GM06990 (cell line): ENCODE measurements at regions not wholly inside any gene's neighbourhood (a gene's known extent, or its start where the extent isn't known, plus 50 kb on each side); places are given as distances from the start of the nearest gene placed in this dataset.

Experiments used
- DNase-seq: peaks from one replicate; pipeline ENCODE4 v3.0.0-alpha.2; 2011; ENCODE audit not compliant: insufficient read length; ENCODE audit errors: extremely low read depth
- H3K27me3 ChIP-seq: replicated peaks from 2 replicates; pipeline ENCODE4 v1.6.0; 2011; ENCODE audit warnings: low read length; ENCODE audit not compliant: control insufficient read depth, insufficient read depth
- H3K36me3 ChIP-seq: 2 replicates; pipeline ENCODE4 v1.5.1; 2011; ENCODE audit warnings: low read length; ENCODE audit not compliant: control insufficient read depth, insufficient read depth
- H3K4me3 ChIP-seq: replicated peaks from 2 replicates; pipeline ENCODE4 v1.5.1; 2011; ENCODE audit warnings: low read depth, mild to moderate bottlenecking, control low read depth, low read length
- TF ChIP-seq, protein P1 (sequence below): IDR thresholded peaks from 2 replicates; pipeline ENCODE4 v1.5.1; 2011; ENCODE audit warnings: low read length, control low read depth, mild to moderate bottlenecking, inconsistent platforms; ENCODE audit not compliant: insufficient read depth, poor library complexity, severe bottlenecking

DNA sequence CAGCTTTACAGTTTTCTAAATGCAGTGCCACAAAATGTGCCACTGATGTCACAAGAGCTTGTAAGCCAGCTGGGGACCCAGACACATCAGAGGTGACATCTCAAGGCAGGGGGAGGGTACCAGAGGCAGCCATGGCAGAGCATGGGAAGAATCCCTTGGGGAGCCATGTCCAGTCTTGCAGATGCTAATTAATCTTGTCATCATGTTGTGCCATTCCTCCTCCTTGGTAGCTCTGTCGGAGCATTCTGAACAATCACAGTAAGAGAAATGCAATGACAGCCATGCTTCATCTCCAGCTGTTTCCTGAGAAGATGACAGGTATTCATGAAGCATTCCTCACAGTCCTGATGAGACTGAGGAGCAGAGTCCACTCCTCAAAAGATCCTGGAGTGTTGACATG, 287.9 kb downstream of the RPAP3 start:
- Histone ChIP-seq H3K4me3 (no peak overlapping the region), H3K36me3 (no peaks in the 10 kb centered on the region), H3K27me3 (no peaks in the 10 kb centered on the region; the same call in 1 of the 2 replicates)
- DNase-seq: no peak
- TF ChIP-seq, protein P1, sequence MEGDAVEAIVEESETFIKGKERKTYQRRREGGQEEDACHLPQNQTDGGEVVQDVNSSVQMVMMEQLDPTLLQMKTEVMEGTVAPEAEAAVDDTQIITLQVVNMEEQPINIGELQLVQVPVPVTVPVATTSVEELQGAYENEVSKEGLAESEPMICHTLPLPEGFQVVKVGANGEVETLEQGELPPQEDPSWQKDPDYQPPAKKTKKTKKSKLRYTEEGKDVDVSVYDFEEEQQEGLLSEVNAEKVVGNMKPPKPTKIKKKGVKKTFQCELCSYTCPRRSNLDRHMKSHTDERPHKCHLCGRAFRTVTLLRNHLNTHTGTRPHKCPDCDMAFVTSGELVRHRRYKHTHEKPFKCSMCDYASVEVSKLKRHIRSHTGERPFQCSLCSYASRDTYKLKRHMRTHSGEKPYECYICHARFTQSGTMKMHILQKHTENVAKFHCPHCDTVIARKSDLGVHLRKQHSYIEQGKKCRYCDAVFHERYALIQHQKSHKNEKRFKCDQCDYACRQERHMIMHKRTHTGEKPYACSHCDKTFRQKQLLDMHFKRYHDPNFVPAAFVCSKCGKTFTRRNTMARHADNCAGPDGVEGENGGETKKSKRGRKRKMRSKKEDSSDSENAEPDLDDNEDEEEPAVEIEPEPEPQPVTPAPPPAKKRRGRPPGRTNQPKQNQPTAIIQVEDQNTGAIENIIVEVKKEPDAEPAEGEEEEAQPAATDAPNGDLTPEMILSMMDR: no peak

DNA sequence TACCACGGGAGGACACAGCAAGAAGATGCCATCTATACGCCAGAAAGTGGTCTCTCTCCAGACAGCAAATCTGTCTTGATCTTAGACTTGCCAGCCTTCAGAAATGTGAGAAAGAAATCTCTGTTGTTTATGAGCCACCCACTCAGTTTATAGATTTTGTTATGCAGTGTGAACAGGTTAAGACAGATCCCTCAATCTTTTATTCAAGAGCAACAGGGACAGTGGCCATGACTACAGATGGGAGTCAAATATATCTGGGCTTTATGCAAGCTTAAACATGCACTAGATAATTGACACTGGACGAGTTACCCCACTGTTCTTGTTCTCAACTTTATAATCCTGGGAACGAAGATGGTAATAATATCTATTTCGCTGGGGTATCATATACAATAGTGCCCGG, 288.7 kb downstream of the RPAP3 start:
- Histone ChIP-seq H3K36me3 (no peaks in the 10 kb centered on the region), H3K27me3 (no peaks in the 10 kb centered on the region; the same call in 1 of the 2 replicates), H3K4me3 (no peak overlapping the region)
- TF ChIP-seq, protein P1: no peak
- no peak for DNase-seq

- TF ChIP-seq, protein P1: no peak
- Histone ChIP-seq H3K27me3 (peaks cover 2% of the 10 kb centered on the region; the same call in 1 of the 2 replicates), H3K4me3 (no peak overlapping the region), H3K36me3 (no peaks in the 10 kb centered on the region)
- DNase-seq: no peak
Measured at GRCh38 chr12:47415054-47415453, 290.8 kb downstream of the RPAP3 start.

DNA sequence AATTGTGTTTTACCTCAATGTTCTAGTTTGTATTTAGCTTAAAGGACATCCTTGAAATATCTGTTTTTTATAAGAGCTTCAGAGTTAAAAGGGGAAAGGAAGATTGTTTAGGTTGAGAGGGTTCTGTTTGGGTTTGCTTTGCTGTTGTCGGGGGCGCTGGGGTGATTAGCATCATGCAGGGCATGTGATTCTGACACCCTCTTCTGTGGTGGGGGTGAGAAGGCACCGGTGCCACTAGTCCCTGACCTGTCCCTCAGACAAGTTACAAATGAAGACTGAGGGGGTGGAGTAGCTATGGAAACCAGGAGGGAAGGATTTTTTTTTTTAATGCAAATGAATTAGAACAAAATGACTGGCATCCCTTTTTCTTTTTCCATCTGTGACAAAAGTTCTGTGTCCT, 291.3 kb downstream of the RPAP3 start:
- TF ChIP-seq, protein P1: no peak
- Histone ChIP-seq H3K36me3 (no peaks in the 10 kb centered on the region), H3K4me3 (no peak overlapping the region), H3K27me3 (peaks cover 2% of the 10 kb centered on the region; the same call in 1 of the 2 replicates)
- no peak for DNase-seq

DNA sequence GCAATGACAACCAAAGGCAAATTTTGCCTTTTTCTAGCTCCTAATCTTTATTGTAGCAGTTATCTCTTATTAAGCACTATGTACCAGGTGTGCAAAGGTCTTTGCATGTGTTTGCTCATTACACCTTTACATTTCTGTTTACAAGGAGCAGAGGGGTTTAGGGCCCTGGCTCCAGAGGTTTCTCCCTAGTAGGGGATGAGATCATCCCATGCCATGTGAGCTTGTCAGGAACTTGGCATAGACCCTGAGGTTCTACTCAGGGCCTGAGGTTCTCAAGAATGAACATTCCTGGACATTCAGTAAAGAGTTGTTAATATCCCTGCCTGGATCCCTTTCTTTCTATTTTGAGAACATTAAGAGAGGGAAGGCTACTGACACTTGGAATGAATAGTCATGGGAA, 292.0 kb downstream of the RPAP3 start:
- no peak for DNase-seq
- peaks cover 2% of the 10 kb centered on the region; the same call in 1 of the 2 replicates for H3K27me3 ChIP-seq

More for the DNA sequence above, 292.0 kb downstream of the RPAP3 start:
- Histone ChIP-seq H3K36me3 (no peaks in the 10 kb centered on the region), H3K4me3 (no peak overlapping the region)
- TF ChIP-seq, protein P1: no peak
